NB4 (cell line): ENCODE measurements at regions not wholly inside any gene's neighbourhood (a gene's known extent, or its start where the extent isn't known, plus 50 kb on each side); places are given as distances from the start of the nearest gene placed in this dataset.

Experiments
- DNase-seq: peaks from one replicate; pipeline ENCODE4 v3.0.0; 2010; ENCODE audit warnings: low read depth
- H3K4me3 ChIP-seq: one replicate; pipeline ENCODE4 v1.5.1; 2011; ENCODE audit warnings: mild to moderate bottlenecking, low read depth, low read length, moderate library complexity
- MAX ChIP-seq: IDR thresholded peaks from 2 replicates; pipeline ENCODE4 v1.6.1; 2011; ENCODE audit warnings: low read depth, low read length
- MYC ChIP-seq: IDR thresholded peaks from 2 replicates; pipeline ENCODE4 v1.6.1; 2011; ENCODE audit warnings: low read depth, low read length
- POLR2A ChIP-seq: IDR thresholded peaks from 2 replicates; pipeline ENCODE4 v1.6.1; 2011; ENCODE audit warnings: mild to moderate bottlenecking; ENCODE audit not compliant: insufficient read length; ENCODE audit errors: extremely low read depth
- TF ChIP-seq, protein P1 (sequence below): IDR thresholded peaks from one replicate; pipeline ENCODE4 v1.5.1; 2012; ENCODE audit warnings: low read depth, low read length

GRCh38 chr16:74232806-74233465 is 63.7 kb upstream of the PSMD7 start:
- no peak for DNase-seq
- TF ChIP-seq, protein P1, sequence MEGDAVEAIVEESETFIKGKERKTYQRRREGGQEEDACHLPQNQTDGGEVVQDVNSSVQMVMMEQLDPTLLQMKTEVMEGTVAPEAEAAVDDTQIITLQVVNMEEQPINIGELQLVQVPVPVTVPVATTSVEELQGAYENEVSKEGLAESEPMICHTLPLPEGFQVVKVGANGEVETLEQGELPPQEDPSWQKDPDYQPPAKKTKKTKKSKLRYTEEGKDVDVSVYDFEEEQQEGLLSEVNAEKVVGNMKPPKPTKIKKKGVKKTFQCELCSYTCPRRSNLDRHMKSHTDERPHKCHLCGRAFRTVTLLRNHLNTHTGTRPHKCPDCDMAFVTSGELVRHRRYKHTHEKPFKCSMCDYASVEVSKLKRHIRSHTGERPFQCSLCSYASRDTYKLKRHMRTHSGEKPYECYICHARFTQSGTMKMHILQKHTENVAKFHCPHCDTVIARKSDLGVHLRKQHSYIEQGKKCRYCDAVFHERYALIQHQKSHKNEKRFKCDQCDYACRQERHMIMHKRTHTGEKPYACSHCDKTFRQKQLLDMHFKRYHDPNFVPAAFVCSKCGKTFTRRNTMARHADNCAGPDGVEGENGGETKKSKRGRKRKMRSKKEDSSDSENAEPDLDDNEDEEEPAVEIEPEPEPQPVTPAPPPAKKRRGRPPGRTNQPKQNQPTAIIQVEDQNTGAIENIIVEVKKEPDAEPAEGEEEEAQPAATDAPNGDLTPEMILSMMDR: no peak
- TF ChIP-seq POLR2A: no peak
- TF ChIP-seq MAX: no peak
- TF ChIP-seq MYC: no peak
- no peak overlapping the region for H3K4me3 ChIP-seq

GRCh38 chr16:74230126-74230525 is 66.5 kb upstream of the PSMD7 start:
- DNase-seq: no peak
- TF ChIP-seq, protein P1: no peak
- TF ChIP-seq POLR2A: no peak
- no peak for TF ChIP-seq MAX
- TF ChIP-seq MYC: no peak

GRCh38 chr16:74226338-74226954 is 70.2 kb upstream of the PSMD7 start:
- no peak for TF ChIP-seq MYC
- no peak for TF ChIP-seq POLR2A
- TF ChIP-seq MAX: no peak
- TF ChIP-seq, protein P1: peak; percentile 28
- H3K4me3 ChIP-seq: no peak overlapping the region
- peak; percentile 17 for DNase-seq

More at GRCh38 chr16:74230126-74230525, 66.5 kb upstream of the PSMD7 start:
- no peak overlapping the region for H3K4me3 ChIP-seq

DNA sequence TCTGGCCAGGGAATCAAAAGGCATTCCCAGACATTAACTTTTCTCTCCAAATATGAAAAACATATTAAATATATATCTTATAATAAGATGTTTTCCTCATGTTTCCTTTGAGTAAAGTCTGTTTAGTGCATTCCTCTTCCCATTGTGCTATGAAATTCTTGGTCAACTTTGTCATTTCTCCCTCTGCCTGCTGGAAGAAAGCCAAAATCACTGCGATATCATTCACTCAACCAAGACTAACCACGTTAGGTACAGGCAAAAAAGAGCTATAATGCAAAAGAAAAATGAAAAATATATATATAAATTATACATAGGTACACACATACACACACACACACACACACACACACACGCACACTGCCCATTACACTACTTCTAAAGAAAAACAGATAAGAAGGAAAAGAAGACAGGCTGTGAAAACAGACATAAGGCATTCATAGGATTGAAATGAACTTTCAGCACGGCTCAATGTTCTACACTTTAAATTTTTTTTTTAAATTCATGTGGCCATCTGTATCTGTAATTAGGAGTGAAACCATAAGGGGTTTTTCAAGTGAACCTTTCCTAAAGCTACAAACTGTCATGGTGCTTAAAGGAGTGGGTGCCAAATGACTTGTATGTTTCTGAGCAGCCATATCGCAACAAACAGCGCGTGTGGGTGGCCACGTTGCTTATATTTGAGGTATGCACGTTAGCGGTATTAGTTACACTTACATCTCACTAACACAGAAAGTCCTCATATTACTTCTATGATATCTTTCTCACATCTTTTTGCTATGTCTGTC is 71.6 kb upstream of the PSMD7 start:
- no peak for DNase-seq
- no peak overlapping the region for H3K4me3 ChIP-seq
- TF ChIP-seq POLR2A (no peak), MAX (no peak), MYC (no peak)
- TF ChIP-seq, protein P1: no peak

GRCh38 chr16:74221828-74222227 is 74.8 kb upstream of the PSMD7 start:
- no peak for DNase-seq
- TF ChIP-seq, protein P1: no peak
- TF ChIP-seq MYC (no peak), POLR2A (no peak), MAX (no peak)
- H3K4me3 ChIP-seq: no peak overlapping the region
